Stomach (tissue), 8 donors: ENCODE measurements at regions not wholly inside any gene's neighbourhood (a gene's known extent, or its start where the extent isn't known, plus 50 kb on each side); places are given as distances from the start of the nearest gene placed in this dataset.
A peak's percentile ranks its signal among the peaks of the same experiment; 100 is the strongest.

ENCODE experiments used
- DNase-seq, 2 donors: peaks; one replicate each; pipeline versions ENCODE4 v3.0.0 to v3.0.0-alpha.2; 2013 to 2019
- H3K27ac ChIP-seq, 5 donors: fragments of 200-600 bp in 4 of 5; sonication (generic) in 4 of 5; one replicate each; pipeline ENCODE4 v1.5.1; 2013 to 2019; ENCODE audit warnings: mild to moderate bottlenecking in 1 of 5, moderate library complexity in 1 of 5
- H3K27me3 ChIP-seq, 3 donors: fragments of 200-600 bp; sonication (generic); one replicate each; pipeline ENCODE4 v1.5.1; 2017 to 2019; ENCODE audit warnings: mixed run types in 1 of 3
- H3K36me3 ChIP-seq, 4 donors: fragments of 200-600 bp; sonication (generic); 1 replicate in 3 of 4; 2 replicates in 1 of 4; pipeline ENCODE4 v1.5.1; 2016 to 2019
- H3K4me1 ChIP-seq, 4 donors: fragments of 200-600 bp; sonication (generic); one replicate each; pipeline ENCODE4 v1.5.1; 2016 to 2019
- H3K4me3 ChIP-seq, 4 donors: fragments of 200-600 bp; sonication (generic) in 3 of 4; one replicate each; pipeline ENCODE4 v1.5.1; 2016 to 2019; ENCODE audit warnings: mild to moderate bottlenecking in 1 of 4
- H3K9me3 ChIP-seq, 4 donors: fragments of 200-600 bp; sonication (generic); one replicate each; pipeline ENCODE4 v1.5.1; 2016 to 2019
- EP300 ChIP-seq: sonication (generic); formaldehyde crosslinking; IDR thresholded peaks from one replicate; pipeline ENCODE4 v1.6.1; 2017; ENCODE audit warnings: antibody characterized with exemption
- POLR2A ChIP-seq, 4 donors: fragments of 450-650 bp; IDR thresholded peaks; one replicate each; pipeline ENCODE4 v1.6.1; 2016; ENCODE audit warnings: antibody characterized with exemption in 4 of 4, control low read depth in 2 of 4, mild to moderate bottlenecking in 1 of 4, moderate library complexity in 1 of 4
- POLR2AphosphoS5 ChIP-seq, 3 donors: sonication (generic); formaldehyde crosslinking; IDR thresholded peaks; one replicate each; pipeline ENCODE4 v1.6.1; 2016; ENCODE audit warnings: antibody characterized with exemption in 3 of 3
- WGBS, 5 donors: extraction: QIAGEN DNeasy Blood & Tissue Kit in 3 of 5; methylation state at CpG; one replicate each; pipeline versions ENCODE4 v1.1.5 to v1.1.7; 2013 to 2018; 5-methylcytosine and 5-hydroxymethylcytosine counted together
- intact Hi-C: fragments of 100-400 bp; cut with DNase I; formaldehyde crosslinking; loops from one replicate; pipeline ENCODE4 v1.15.1; 2023; ENCODE audit warnings: low total_unique reads
- TF ChIP-seq, protein P1 (sequence below), 7 experiments: fragments of 450-650 bp in 4 of 7; fragments of 200-600 bp in 3 of 7; sonication (generic) in 3 of 7; IDR thresholded peaks; one replicate each; pipeline ENCODE4 v1.5.1; 2016 to 2019; ENCODE audit warnings: antibody characterized with exemption in 7 of 7, control low read depth in 2 of 7, mild to moderate bottlenecking in 1 of 7
- donor health status: healthy with polysubstance abuse.
- donor health status: Bipolar disorder and iron deficiency.
- donor health status: healthy.

DNA sequence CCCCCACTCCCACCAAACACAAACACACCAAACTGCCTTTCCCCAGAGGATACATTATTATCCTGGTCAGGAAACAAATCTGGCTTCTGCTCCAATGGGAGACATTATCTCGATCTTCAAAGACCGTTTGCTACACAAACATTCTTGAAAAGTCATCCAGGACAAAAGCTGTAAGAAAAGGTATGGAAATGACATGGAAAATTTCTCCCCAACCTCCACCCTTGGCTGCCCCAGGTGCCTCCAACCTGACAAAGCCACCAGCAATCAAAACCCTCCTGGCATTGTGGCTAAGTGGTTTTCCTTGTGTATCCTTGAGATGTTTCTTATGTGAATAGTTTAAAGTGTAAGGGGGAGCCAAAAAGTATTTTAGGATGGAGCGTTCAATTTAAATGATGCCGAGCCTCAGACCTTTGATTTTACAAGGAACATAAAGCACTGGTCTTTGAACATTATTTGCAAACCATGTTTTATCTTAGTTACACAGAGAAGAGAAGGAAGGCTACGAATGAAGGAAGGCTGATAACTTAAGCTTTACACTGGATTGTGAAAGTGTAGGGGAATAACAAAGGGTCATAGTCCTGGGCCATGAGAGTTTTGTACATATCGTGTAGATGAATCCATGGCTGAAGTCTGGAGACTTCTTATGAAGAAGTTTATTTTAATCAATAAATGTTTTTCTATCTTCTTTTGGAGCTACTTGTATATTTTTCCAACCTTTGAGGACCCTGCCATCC lies 418.9 kb upstream of the TMTC1 start:
- H3K4me3 ChIP-seq = no peak overlapping the region
- H3K27ac ChIP-seq = peak overlapping the region in 1 of 5 donors; percentile 47
- DNase-seq = peak in 1 of 2 donors; percentile 28
- H3K36me3 ChIP-seq = no peaks in the 10 kb centered on the region
- intact Hi-C loops = no loop called here
- TF ChIP-seq POLR2AphosphoS5 (IDR thresholded peaks at IDR 0.05) (peak in 2 of 3 donors; percentile 12 to 37), EP300 (no peak), POLR2A (IDR thresholded peaks at IDR 0.05) (no peak)
- TF ChIP-seq, protein P1, sequence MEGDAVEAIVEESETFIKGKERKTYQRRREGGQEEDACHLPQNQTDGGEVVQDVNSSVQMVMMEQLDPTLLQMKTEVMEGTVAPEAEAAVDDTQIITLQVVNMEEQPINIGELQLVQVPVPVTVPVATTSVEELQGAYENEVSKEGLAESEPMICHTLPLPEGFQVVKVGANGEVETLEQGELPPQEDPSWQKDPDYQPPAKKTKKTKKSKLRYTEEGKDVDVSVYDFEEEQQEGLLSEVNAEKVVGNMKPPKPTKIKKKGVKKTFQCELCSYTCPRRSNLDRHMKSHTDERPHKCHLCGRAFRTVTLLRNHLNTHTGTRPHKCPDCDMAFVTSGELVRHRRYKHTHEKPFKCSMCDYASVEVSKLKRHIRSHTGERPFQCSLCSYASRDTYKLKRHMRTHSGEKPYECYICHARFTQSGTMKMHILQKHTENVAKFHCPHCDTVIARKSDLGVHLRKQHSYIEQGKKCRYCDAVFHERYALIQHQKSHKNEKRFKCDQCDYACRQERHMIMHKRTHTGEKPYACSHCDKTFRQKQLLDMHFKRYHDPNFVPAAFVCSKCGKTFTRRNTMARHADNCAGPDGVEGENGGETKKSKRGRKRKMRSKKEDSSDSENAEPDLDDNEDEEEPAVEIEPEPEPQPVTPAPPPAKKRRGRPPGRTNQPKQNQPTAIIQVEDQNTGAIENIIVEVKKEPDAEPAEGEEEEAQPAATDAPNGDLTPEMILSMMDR (IDR thresholded peaks at IDR 0.05) = no peak
- no peaks in the 10 kb centered on the region for H3K9me3 ChIP-seq
- H3K27me3 ChIP-seq = peaks cover 0 to 20% (median 10%) of the 10 kb centered on the region in 3 donors
- H3K4me1 ChIP-seq = peaks cover 0 to 32% (median 27%) of the 10 kb centered on the region in 4 donors
- WGBS, 5 donors = 28 to 59% (median 45%) methylated on average over 6 of the region's 6 CpGs

DNA sequence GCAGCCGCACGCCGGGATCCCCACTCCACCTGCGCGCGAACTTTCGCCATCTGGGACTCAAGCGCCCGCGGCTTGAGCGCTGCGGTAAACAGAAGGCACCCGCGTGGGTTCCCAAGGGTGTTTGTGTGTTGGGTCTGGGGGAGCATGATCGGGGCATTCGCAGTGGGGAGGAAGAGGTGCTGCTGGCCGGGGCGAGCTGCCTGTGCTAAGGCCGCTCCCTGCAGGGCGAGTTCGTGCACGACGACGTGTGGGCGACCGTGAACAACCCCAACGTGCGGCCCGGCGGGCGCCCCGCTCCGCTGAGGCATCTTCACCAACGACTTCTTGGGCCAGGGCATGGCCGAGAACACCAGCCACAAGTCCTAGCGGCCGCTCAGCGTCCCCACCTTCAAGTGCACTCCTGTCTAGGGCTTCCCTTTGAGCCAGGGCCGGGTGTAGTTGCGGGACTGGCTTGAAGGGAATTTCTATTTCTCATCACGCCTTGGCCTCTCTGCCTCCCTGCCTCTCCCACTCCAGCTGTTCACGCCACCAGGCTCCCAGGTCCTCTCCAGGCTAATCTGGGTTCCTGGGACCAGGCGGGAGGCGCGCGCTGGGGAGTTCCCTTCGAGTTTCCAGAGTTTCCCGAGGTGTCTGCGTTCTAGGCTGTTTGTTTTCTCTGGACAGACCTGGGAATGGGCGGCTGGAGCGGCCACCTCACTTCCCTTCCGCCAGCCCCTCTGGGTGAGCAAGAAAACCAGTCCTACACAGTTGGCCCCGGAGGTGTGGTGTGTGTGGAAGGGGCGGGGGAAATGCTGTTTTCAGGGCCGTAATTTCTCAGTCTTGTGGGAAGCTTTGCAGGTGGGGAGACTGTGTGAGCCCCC lies 417.8 kb upstream of the TMTC1 start:
- intact Hi-C loops = no loop called here
- peaks cover 0 to 32% (median 27%) of the 10 kb centered on the region in 4 donors for H3K4me1 ChIP-seq
- WGBS, 5 donors = 13 to 34% (median 21%) methylated on average over 28 to 48 of the region's 55 CpGs
- DNase-seq = peak; percentile 26 to 37
- peaks cover 0 to 19% (median 10%) of the 10 kb centered on the region in 3 donors for H3K27me3 ChIP-seq
- H3K27ac ChIP-seq = peak overlapping the region in 3 of 5 donors; percentile 5 to 47 (median 12)
- H3K9me3 ChIP-seq = no peaks in the 10 kb centered on the region
- no peaks in the 10 kb centered on the region for H3K36me3 ChIP-seq
- peak overlapping the region; percentile 37 to 54 (median 40) for H3K4me3 ChIP-seq
- TF ChIP-seq EP300 (no peak), POLR2A (IDR thresholded peaks at IDR 0.05) (no peak), POLR2AphosphoS5 (IDR thresholded peaks at IDR 0.05) (no peak)
- TF ChIP-seq, protein P1 (IDR thresholded peaks at IDR 0.05) = no peak

DNA sequence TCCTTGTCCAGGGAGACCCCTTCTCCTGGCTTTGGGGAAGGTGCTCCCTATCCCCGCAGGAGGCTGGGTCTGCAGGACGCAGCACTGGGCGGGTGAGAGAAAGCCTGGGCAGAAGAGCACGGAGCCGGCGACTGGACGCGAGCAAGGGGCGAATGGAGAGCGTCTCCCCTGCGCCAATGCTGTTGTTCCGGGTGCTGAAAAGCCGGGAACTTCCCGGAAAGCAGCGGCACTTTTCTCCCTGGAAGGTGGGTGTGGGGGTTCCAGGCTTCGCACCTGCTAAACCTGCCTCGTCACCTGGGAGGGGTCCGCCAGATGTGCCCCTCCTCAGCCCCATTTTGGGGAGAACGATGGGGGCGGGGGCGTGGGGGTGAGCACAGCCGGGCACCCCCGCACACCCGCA lies 417.1 kb upstream of the TMTC1 start:
- Histone ChIP-seq H3K4me3 (peak overlapping the region; percentile 37 to 54 (median 40)), H3K27me3 (peaks cover 0 to 15% (median 10%) of the 10 kb centered on the region in 3 donors), H3K4me1 (peaks cover 0 to 32% (median 27%) of the 10 kb centered on the region in 4 donors), H3K36me3 (no peaks in the 10 kb centered on the region), H3K9me3 (no peaks in the 10 kb centered on the region), H3K27ac (peak overlapping the region in 2 of 5 donors; percentile 5 to 12)
- DNase-seq = peak; percentile 28 to 54
- WGBS, 5 donors = 3 to 5% (median 4%) methylated on average over 19 to 23 of the region's 24 CpGs
- TF ChIP-seq POLR2AphosphoS5 (IDR thresholded peaks at IDR 0.05) (no peak), POLR2A (IDR thresholded peaks at IDR 0.05) (no peak), EP300 (no peak)
- TF ChIP-seq, protein P1 (IDR thresholded peaks at IDR 0.05) = no peak
- intact Hi-C loops = no loop called here

DNA sequence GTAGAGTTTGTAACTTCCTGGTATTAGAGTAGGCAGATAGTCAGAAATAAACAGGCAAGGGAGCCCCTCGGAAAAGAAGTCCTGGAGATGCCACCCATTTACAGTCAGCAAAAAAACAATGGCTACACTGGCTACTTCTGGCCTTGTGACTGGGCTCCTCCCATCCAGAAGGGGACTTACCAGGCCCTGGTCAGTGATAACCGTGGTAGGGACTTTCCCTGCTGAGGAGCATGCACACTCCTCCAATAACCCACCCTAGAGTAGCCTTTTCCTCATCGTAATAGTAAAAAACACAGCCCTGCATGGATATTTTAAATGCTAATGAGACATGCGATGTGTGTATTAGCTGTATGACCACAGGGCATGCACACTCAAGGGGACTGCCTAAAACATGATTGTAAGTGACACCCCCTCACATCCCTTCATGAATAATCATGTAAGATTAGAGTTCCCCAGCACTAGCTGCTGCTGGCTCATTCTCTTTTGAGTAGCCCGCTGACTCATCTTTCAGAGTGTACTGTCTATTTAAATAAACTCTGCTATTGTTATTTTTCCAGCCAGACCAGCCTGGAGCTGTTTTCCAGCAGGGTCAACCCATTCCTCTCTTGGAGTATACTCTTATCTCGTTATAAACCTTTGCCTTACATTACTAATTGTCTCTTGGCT lies 413.8 kb upstream of the TMTC1 start:
- peaks cover 0 to 24% (median 20%) of the 10 kb centered on the region in 4 donors for H3K4me1 ChIP-seq
- H3K27me3 ChIP-seq = peaks cover 0 to 15% (median 10%) of the 10 kb centered on the region in 3 donors
- intact Hi-C loops = no loop called here
- WGBS, 5 donors = 65 to 75% (median 67%) methylated on average over 6 of the region's 6 CpGs
- H3K27ac ChIP-seq = no peak overlapping the region
- no peaks in the 10 kb centered on the region for H3K36me3 ChIP-seq
- TF ChIP-seq, protein P1 (IDR thresholded peaks at IDR 0.05) = no peak
- TF ChIP-seq POLR2AphosphoS5 (IDR thresholded peaks at IDR 0.05) (no peak), EP300 (no peak), POLR2A (IDR thresholded peaks at IDR 0.05) (no peak)
- H3K4me3 ChIP-seq = no peak overlapping the region
- no peaks in the 10 kb centered on the region for H3K9me3 ChIP-seq
- DNase-seq = no peak
